ENCODE measurements at regions not wholly inside any gene's neighbourhood (a gene's known extent, or its start where the extent isn't known, plus 50 kb on each side); places are given as distances from the start of the nearest gene placed in this dataset.

DNA sequence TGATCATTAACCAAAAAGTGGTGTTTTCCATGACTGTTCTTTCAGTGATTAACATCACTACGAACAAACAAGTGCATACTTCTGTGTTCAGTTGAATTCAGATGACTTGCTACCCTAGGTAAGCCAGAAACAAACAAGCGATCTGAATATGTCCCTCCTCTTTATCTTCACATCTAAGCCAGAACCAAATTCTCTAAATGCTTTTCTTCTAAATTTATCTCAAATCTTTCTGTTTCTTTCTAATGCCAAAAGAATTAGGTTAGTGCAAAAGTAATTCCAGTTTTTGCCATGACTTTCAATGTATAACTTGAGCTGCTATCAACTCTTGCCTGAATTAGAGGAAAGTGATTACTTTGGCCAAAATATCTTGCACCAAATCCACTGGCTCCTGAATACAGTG, 481.2 kb downstream of the COL11A1 start:
- TF ChIP-seq ZNF70 (CRISPR knock-in tag; IDR thresholded peaks at IDR 0.05): no peak
- ATAC-seq: no peak

GRCh38 chr1:102615896-102616295, 492.4 kb downstream of the COL11A1 start:
- ATAC-seq: no peak
- TF ChIP-seq POU6F1 (CRISPR knock-in tag; IDR thresholded peaks at IDR 0.05; ENCODE audit: borderline replicate concordance, low read depth) (no peak), ZFP30 (CRISPR knock-in tag; IDR thresholded peaks at IDR 0.05) (no peak), ZNF8 (CRISPR knock-in tag; IDR thresholded peaks at IDR 0.05) (no peak), GLIS3 (CRISPR knock-in tag; IDR thresholded peaks at IDR 0.05) (no peak), ARNTL (CRISPR knock-in tag; IDR thresholded peaks at IDR 0.05; ENCODE audit: borderline replicate concordance, low read depth) (no peak), OSR1 (CRISPR knock-in tag; IDR thresholded peaks at IDR 0.05) (no peak), CSDC2 (CRISPR knock-in tag; IDR thresholded peaks at IDR 0.05) (no peak), RARB (CRISPR knock-in tag; IDR thresholded peaks at IDR 0.05) (no peak), TCF4 (CRISPR knock-in tag; IDR thresholded peaks at IDR 0.05; ENCODE audit: borderline replicate concordance) (no peak), ISL1 (CRISPR knock-in tag; IDR thresholded peaks at IDR 0.05) (no peak), PPARA (CRISPR knock-in tag; IDR thresholded peaks at IDR 0.05; ENCODE audit: borderline replicate concordance) (no peak), CSRNP3 (CRISPR knock-in tag; IDR thresholded peaks at IDR 0.05) (no peak), TOX (CRISPR knock-in tag; IDR thresholded peaks at IDR 0.05; ENCODE audit: borderline replicate concordance) (no peak), ZNF565 (CRISPR knock-in tag; conservative IDR thresholded peaks at IDR 0.05; ENCODE audit: low read depth) (no peak), ZNF70 (CRISPR knock-in tag; IDR thresholded peaks at IDR 0.05) (no peak), BACH2 (CRISPR knock-in tag; IDR thresholded peaks at IDR 0.05; ENCODE audit: borderline replicate concordance) (no peak)
- TF ChIP-seq, protein P1, sequence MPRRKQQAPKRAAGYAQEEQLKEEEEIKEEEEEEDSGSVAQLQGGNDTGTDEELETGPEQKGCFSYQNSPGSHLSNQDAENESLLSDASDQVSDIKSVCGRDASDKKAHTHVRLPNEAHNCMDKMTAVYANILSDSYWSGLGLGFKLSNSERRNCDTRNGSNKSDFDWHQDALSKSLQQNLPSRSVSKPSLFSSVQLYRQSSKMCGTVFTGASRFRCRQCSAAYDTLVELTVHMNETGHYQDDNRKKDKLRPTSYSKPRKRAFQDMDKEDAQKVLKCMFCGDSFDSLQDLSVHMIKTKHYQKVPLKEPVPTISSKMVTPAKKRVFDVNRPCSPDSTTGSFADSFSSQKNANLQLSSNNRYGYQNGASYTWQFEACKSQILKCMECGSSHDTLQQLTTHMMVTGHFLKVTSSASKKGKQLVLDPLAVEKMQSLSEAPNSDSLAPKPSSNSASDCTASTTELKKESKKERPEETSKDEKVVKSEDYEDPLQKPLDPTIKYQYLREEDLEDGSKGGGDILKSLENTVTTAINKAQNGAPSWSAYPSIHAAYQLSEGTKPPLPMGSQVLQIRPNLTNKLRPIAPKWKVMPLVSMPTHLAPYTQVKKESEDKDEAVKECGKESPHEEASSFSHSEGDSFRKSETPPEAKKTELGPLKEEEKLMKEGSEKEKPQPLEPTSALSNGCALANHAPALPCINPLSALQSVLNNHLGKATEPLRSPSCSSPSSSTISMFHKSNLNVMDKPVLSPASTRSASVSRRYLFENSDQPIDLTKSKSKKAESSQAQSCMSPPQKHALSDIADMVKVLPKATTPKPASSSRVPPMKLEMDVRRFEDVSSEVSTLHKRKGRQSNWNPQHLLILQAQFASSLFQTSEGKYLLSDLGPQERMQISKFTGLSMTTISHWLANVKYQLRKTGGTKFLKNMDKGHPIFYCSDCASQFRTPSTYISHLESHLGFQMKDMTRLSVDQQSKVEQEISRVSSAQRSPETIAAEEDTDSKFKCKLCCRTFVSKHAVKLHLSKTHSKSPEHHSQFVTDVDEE (CRISPR knock-in tag; IDR thresholded peaks at IDR 0.05): no peak
- TF ChIP-seq, protein P2, sequence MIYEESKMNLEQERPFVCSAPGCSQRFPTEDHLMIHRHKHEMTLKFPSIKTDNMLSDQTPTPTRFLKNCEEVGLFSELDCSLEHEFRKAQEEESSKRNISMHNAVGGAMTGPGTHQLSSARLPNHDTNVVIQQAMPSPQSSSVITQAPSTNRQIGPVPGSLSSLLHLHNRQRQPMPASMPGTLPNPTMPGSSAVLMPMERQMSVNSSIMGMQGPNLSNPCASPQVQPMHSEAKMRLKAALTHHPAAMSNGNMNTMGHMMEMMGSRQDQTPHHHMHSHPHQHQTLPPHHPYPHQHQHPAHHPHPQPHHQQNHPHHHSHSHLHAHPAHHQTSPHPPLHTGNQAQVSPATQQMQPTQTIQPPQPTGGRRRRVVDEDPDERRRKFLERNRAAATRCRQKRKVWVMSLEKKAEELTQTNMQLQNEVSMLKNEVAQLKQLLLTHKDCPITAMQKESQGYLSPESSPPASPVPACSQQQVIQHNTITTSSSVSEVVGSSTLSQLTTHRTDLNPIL (CRISPR knock-in tag; IDR thresholded peaks at IDR 0.05; ENCODE audit: low read depth): no peak
- TF ChIP-seq, protein P3, sequence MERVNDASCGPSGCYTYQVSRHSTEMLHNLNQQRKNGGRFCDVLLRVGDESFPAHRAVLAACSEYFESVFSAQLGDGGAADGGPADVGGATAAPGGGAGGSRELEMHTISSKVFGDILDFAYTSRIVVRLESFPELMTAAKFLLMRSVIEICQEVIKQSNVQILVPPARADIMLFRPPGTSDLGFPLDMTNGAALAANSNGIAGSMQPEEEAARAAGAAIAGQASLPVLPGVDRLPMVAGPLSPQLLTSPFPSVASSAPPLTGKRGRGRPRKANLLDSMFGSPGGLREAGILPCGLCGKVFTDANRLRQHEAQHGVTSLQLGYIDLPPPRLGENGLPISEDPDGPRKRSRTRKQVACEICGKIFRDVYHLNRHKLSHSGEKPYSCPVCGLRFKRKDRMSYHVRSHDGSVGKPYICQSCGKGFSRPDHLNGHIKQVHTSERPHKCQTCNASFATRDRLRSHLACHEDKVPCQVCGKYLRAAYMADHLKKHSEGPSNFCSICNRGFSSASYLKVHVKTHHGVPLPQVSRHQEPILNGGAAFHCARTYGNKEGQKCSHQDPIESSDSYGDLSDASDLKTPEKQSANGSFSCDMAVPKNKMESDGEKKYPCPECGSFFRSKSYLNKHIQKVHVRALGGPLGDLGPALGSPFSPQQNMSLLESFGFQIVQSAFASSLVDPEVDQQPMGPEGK (CRISPR knock-in tag; IDR thresholded peaks at IDR 0.05; ENCODE audit: borderline replicate concordance): no peak

DNA sequence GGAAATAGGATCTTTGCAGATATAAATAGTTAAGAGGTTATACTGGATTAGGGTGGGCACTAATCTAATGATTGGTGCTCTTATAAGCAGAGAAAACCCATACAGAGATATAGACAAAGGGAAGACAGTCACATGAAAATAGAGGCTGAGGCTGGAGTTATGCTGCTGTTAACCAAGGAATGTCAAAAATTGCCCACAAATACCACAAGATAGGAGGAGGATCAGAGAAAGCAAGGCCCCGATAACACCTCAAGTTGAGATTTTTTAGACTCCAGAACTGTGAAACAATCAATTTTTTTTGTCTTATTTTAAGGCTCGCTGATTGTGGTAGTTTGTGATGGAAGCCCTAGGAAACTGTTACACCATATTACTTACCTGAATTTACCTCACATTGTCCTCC, 513.2 kb downstream of the COL11A1 start:
- TF ChIP-seq TOX (CRISPR knock-in tag; IDR thresholded peaks at IDR 0.05; ENCODE audit: borderline replicate concordance) (no peak), OSR1 (CRISPR knock-in tag; IDR thresholded peaks at IDR 0.05) (no peak), ZNF70 (CRISPR knock-in tag; IDR thresholded peaks at IDR 0.05) (no peak), SNAI2 (CRISPR knock-in tag; IDR thresholded peaks at IDR 0.05) (no peak), RARB (CRISPR knock-in tag; IDR thresholded peaks at IDR 0.05) (no peak), ESRRG (CRISPR knock-in tag; IDR thresholded peaks at IDR 0.05) (no peak), ZNF565 (CRISPR knock-in tag; conservative IDR thresholded peaks at IDR 0.05; ENCODE audit: low read depth) (no peak), CSDC2 (CRISPR knock-in tag; IDR thresholded peaks at IDR 0.05) (no peak), ZFP30 (CRISPR knock-in tag; IDR thresholded peaks at IDR 0.05) (no peak), TCF4 (CRISPR knock-in tag; IDR thresholded peaks at IDR 0.05; ENCODE audit: borderline replicate concordance) (no peak), GLIS3 (CRISPR knock-in tag; IDR thresholded peaks at IDR 0.05) (no peak), ZC3H10 (CRISPR knock-in tag; IDR thresholded peaks at IDR 0.05) (no peak), PPARA (CRISPR knock-in tag; IDR thresholded peaks at IDR 0.05; ENCODE audit: borderline replicate concordance) (no peak), ARNTL (CRISPR knock-in tag; IDR thresholded peaks at IDR 0.05; ENCODE audit: borderline replicate concordance, low read depth) (no peak)
- TF ChIP-seq, protein P1 (CRISPR knock-in tag; IDR thresholded peaks at IDR 0.05): no peak
- TF ChIP-seq, protein P3 (CRISPR knock-in tag; IDR thresholded peaks at IDR 0.05; ENCODE audit: borderline replicate concordance): no peak
- no peak for ATAC-seq

Data from SK-N-SH treated with all-trans-retinoic acid at 6 μM for 48 hours (cell line).